ENCODE measurements at regions not wholly inside any gene's neighbourhood (a gene's known extent, or its start where the extent isn't known, plus 50 kb on each side); places are given as distances from the start of the nearest gene placed in this dataset.

GRCh38 chr14:98770151-98770550, 501.8 kb downstream of the BCL11B start:
- DNase-seq (ENCODE audit: low read depth in 1 of 2, low spot score in 1 of 2): no peak
- Histone ChIP-seq H3K4me3 (replicated peaks; ENCODE audit: insufficient read depth, low read length) (no peak overlapping the region), H3K27me3 (ENCODE audit: insufficient read depth, poor library complexity, severe bottlenecking) (no peaks in the 10 kb centered on the region), H3K27ac (replicated peaks) (no peak overlapping the region)
- TF ChIP-seq SPI1 (IDR thresholded peaks at IDR 0.05; ENCODE audit: borderline replicate concordance, low read depth) (no peak), REST (IDR thresholded peaks at IDR 0.05; ENCODE audit: insufficient replicate concordance, low read depth) (no peak), POLR2AphosphoS5 (IDR thresholded peaks at IDR 0.05; ENCODE audit: low read depth) (no peak), GABPA (IDR thresholded peaks at IDR 0.05; ENCODE audit: low read depth) (no peak)
- TF ChIP-seq, protein P1, sequence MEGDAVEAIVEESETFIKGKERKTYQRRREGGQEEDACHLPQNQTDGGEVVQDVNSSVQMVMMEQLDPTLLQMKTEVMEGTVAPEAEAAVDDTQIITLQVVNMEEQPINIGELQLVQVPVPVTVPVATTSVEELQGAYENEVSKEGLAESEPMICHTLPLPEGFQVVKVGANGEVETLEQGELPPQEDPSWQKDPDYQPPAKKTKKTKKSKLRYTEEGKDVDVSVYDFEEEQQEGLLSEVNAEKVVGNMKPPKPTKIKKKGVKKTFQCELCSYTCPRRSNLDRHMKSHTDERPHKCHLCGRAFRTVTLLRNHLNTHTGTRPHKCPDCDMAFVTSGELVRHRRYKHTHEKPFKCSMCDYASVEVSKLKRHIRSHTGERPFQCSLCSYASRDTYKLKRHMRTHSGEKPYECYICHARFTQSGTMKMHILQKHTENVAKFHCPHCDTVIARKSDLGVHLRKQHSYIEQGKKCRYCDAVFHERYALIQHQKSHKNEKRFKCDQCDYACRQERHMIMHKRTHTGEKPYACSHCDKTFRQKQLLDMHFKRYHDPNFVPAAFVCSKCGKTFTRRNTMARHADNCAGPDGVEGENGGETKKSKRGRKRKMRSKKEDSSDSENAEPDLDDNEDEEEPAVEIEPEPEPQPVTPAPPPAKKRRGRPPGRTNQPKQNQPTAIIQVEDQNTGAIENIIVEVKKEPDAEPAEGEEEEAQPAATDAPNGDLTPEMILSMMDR (IDR thresholded peaks at IDR 0.05; ENCODE audit: insufficient read depth, low read length): no peak

GRCh38 chr14:98773814-98774213, 498.2 kb downstream of the BCL11B start:
- DNase-seq (ENCODE audit: low read depth in 1 of 2, low spot score in 1 of 2): no peak
- H3K4me3 ChIP-seq (replicated peaks; ENCODE audit: insufficient read depth, low read length): no peak overlapping the region
- H3K27ac ChIP-seq (replicated peaks): no peak overlapping the region
- TF ChIP-seq POLR2AphosphoS5 (IDR thresholded peaks at IDR 0.05; ENCODE audit: low read depth) (no peak), GABPA (IDR thresholded peaks at IDR 0.05; ENCODE audit: low read depth) (no peak), REST (IDR thresholded peaks at IDR 0.05; ENCODE audit: insufficient replicate concordance, low read depth) (no peak), SPI1 (IDR thresholded peaks at IDR 0.05; ENCODE audit: borderline replicate concordance, low read depth) (no peak)
- TF ChIP-seq, protein P1 (IDR thresholded peaks at IDR 0.05; ENCODE audit: insufficient read depth, low read length): no peak
- H3K27me3 ChIP-seq (ENCODE audit: insufficient read depth, poor library complexity, severe bottlenecking): no peaks in the 10 kb centered on the region

- no peak for DNase-seq (ENCODE audit: low read depth in 1 of 2, low spot score in 1 of 2)
- Histone ChIP-seq H3K27ac (replicated peaks) (no peak overlapping the region), H3K4me3 (replicated peaks; ENCODE audit: insufficient read depth, low read length) (no peak overlapping the region), H3K27me3 (ENCODE audit: insufficient read depth, poor library complexity, severe bottlenecking) (no peaks in the 10 kb centered on the region)
- TF ChIP-seq REST (IDR thresholded peaks at IDR 0.05; ENCODE audit: insufficient replicate concordance, low read depth) (no peak), GABPA (IDR thresholded peaks at IDR 0.05; ENCODE audit: low read depth) (no peak), SPI1 (IDR thresholded peaks at IDR 0.05; ENCODE audit: borderline replicate concordance, low read depth) (no peak), POLR2AphosphoS5 (IDR thresholded peaks at IDR 0.05; ENCODE audit: low read depth) (no peak)
- TF ChIP-seq, protein P1 (IDR thresholded peaks at IDR 0.05; ENCODE audit: insufficient read depth, low read length): no peak
Measured at GRCh38 chr14:98775892-98776291, 496.1 kb downstream of the BCL11B start.
